HG03135 (cell line): ENCODE measurements at regions not wholly inside any gene's neighbourhood (a gene's known extent, or its start where the extent isn't known, plus 50 kb on each side); places are given as distances from the start of the nearest gene placed in this dataset.
"Not testable (repeated sequence)": the region's sequence is repeated elsewhere in the genome, so short reads cannot be mapped to it uniquely, and the experiment has no call there.

Experiments
- ATAC-seq: cut with Tn5 transposase; IDR thresholded peaks from one replicate; pipeline ENCODE4 v1.9.1; 2021; ENCODE audit warnings: mild to moderate bottlenecking, moderate library complexity; ENCODE audit not compliant: unreplicated experiment

DNA sequence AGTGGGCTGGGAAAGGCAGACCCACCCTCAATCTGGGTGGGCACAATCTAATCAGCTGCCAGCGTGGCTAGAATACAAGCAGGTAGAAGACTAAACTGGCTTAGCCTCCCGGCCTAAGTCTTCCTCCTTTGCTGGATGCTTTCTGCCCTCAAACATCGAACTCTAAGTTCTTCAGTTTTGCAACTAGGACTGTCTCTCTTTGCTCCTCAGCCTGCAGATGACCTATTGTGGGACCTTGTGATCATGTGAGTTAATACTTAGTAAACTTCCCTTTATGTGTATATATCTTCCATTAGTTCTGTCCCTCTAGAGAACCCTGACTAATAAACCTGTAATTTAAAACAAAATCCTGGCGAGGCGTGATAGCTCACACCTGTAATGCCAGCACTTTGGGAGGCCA, 51.8 kb upstream of the SLC39A8 start:
- not testable (repeated sequence) for ATAC-seq

- no peak for ATAC-seq
Observed at GRCh38 chr4:102399021-102399420, 53.7 kb upstream of the SLC39A8 start.

GRCh38 chr4:102400898-102401297, 55.6 kb upstream of the SLC39A8 start:
- ATAC-seq = no peak

DNA sequence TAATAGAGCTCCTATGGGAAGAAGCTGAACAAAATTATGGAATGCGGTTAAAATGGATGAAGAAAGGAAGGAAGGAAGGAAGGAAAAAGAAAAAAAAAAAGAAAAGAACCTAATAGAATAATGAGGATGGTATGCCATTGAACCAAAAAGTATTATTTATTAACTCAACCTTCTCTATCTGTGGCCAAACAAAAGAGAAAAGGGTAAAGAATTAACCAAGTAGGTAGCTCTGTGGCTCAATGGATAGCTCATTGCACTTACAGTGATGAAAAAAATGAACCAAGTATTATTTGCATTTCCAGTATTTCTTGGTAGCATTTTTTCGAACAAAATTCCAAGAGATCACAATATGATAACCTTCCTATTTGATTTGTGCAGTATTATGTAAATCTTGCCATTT, 56.9 kb upstream of the SLC39A8 start:
- no peak for ATAC-seq

- no peak for ATAC-seq
Observed at GRCh38 chr4:102403116-102403515, 57.8 kb upstream of the SLC39A8 start.

DNA sequence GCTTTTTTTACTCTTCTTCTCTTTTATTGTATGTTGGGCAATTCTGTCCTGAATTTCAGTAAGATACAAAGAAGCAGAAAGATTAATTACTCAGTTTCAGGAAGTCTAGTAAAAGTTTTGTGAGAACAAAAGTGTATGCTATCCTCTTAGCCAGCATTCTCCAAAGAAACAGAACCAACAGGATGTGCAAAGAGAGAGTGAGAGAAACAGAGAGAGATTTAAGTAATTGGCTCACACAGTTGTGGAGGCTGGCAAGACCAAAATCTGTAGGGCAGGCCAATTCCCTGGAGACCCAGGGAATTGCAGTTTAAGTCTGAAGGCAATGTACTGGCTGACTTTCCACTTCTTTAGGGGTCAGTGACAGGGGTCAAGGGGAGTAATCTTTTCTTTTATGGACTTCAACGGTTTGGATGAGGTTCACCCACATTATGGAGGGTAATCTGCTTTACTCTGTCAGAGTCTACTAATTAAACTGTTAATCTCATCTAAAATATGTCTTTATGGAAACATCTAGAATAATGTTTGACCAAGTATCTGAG, 59.2 kb upstream of the SLC39A8 start:
- no peak for ATAC-seq

DNA sequence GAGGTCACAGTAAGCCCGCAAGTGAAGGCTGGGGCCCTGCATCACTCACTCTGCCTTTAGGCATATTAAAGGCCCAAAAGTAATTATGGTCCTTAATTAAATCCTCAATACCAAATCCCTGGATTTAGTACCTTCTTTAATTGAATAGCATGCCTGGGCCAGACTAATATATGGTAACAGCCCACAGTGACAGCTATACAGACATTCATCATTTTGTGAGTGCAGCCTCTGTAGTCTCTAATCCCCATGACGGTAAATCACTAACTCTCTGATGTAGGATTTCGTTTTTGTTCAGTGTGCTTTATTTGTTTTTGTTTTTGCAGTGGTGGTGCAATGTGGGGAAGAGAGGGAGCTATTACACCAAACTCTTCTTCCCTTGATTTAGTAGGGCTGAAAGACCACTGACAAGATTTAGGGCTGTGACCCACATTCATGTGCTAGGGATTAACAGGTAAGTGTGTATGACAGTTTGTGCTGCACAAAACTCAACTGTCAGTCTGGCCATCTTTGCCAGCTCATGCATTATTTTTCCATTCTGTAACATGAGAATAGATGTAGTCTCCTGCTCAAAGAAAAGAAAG, 60.6 kb upstream of the SLC39A8 start:
- ATAC-seq = no peak

DNA sequence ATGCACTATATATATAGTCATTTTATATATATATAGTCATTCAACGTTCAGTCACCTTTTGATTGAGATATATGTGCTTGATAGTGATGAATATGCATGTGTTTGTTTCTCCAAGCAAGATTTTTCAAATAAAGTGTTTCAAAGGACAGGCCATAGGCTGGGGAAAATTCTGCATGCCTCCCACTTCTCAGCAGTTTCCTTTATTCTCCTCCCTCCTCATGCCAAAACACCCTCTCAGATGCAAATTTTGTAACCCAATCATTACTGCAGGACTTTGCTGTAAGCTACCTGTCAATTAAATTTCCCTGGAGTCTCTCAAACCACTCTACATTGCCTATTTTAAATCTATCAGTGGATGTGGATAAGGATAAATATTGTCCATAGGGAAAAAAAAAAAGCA, 65.6 kb upstream of the SLC39A8 start:
- ATAC-seq = not testable (repeated sequence)

DNA sequence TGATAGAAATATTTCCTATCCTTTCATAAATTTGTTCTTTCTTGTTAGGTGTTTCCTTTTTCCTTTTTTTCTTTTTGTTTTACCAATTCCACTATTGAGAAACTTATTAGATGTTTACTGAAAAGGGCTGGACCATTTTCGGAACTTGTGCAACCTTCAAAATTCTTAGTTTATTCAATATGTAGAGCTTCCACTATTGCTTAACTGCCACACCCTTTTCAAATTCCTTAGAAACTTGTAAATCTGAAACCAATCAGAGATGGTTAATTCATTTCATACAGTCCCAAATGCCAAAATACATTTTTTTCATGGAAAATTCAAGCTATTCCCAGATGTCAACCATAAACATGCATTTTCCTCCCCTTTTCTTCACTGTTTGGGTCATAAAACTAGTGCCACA, 66.1 kb upstream of the SLC39A8 start:
- ATAC-seq = no peak

- no peak for ATAC-seq
Observed at GRCh38 chr4:102416765-102417164, 71.5 kb upstream of the SLC39A8 start.

- ATAC-seq = no peak
Observed at GRCh38 chr4:102420563-102421398, 75.5 kb upstream of the SLC39A8 start.

- no peak for ATAC-seq
Observed at GRCh38 chr4:102422843-102423242, 77.6 kb upstream of the SLC39A8 start.

- ATAC-seq = no peak
Observed at GRCh38 chr4:102423375-102423774, 77.8 kb upstream of the NFKB1 start.

GRCh38 chr4:102427371-102427998, 73.7 kb upstream of the NFKB1 start:
- no peak for ATAC-seq

GRCh38 chr4:102428122-102428521, 73.0 kb upstream of the NFKB1 start:
- ATAC-seq = no peak

DNA sequence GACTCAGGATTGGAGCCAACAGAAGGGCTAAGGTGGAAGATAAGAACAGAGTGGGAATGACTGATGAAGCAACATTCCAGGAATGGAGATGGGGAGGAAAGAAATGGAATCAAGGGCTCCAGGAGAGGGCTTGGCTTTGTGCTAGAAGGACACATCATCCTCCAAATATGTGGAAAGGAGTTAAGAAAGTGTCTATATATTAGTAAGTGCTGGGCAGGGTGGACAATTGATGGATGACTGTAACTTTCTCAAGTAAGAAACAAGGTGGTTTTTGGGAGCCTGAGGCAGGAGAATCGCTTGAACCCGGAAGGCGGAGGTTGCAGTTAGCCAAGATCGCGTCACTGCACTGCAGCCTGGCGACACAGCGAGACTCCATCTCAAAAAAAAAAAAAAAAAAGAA, 71.6 kb upstream of the NFKB1 start:
- ATAC-seq = no peak

GRCh38 chr4:102430461-102430910, 70.7 kb upstream of the NFKB1 start:
- ATAC-seq = no peak

GRCh38 chr4:102431608-102431961, 69.6 kb upstream of the NFKB1 start:
- no peak for ATAC-seq

- no peak for ATAC-seq
Observed at GRCh38 chr4:102437111-102437510, 64.0 kb upstream of the NFKB1 start.

DNA sequence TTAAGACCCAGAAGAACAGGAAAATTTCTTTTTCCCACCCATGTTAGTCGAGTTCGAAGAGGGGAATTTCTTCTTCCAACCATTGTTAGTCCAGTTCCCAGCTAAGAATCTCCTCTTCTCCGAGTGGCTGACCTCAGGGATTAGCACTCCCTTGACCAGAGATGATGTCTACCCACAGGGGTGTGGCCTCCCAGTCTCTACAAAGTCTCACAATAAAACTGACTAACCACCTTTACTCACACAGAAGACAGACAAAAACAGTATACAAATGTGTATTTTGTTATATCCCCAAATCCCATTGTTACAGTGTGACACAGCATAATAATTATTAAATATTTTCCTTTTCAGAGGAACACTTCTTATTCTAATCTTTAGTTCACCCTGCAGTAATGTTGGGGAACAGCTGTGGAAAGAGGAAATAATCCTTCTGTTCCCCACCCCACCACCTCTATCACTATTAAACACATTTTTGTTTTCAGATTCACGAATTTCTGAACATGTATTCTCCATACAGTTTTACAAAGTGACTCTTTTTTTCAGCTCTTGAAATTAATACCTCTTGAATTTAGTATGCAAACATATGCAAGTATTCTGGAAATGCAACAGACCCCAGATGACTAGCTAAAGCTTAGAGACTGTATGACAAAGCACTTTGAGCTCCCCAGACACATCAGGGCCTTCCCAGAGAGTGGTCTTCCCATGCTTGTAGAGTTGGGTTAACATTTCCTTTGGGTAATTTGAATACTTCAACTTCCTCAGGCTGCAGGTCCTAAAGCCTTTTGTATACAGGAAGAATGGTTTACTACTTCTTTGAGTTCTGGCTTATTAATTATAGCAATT, 62.5 kb upstream of the NFKB1 start:
- no peak for ATAC-seq

- no peak for ATAC-seq
Observed at GRCh38 chr4:102439236-102439614, 61.9 kb upstream of the NFKB1 start.
